NCI-H1417 (cell line): ENCODE measurements at regions not wholly inside any gene's neighbourhood (a gene's known extent, or its start where the extent isn't known, plus 50 kb on each side); places are given as distances from the start of the nearest gene placed in this dataset.
A peak's percentile ranks its signal among the peaks of the same experiment; 100 is the strongest.

Experiments
- DNase-seq, 3 experiments: peaks; one replicate each; lab custom pipeline; 2025; lab: John Stamatoyannopoulos, UW

- DNase-seq: peak in 2 of 3 experiments; percentile 19 to 69
Measured at GRCh38 chr1:222105393-222105737, 363.5 kb upstream of the DUSP10 start.

GRCh38 chr1:222104694-222105392 lies 363.0 kb upstream of the DUSP10 start:
- peak; percentile 19 to 77 (median 42) for DNase-seq

- no peak for DNase-seq
Measured at GRCh38 chr1:222104097-222104496, 362.2 kb upstream of the DUSP10 start.

GRCh38 chr1:222099746-222100145 lies 357.9 kb upstream of the DUSP10 start:
- DNase-seq: no peak

GRCh38 chr1:222098404-222098803 lies 356.5 kb upstream of the DUSP10 start:
- no peak for DNase-seq

- no peak for DNase-seq
Measured at GRCh38 chr1:222097588-222097987, 355.7 kb upstream of the DUSP10 start.

GRCh38 chr1:222096883-222097282 lies 355.0 kb upstream of the DUSP10 start:
- no peak for DNase-seq

- no peak for DNase-seq
Measured at GRCh38 chr1:222096476-222096772, 354.5 kb upstream of the DUSP10 start.

- DNase-seq: peak in 2 of 3 experiments; percentile 10 to 18
Measured at GRCh38 chr1:222095606-222096475, 354.0 kb upstream of the DUSP10 start.

GRCh38 chr1:222093518-222093917 lies 351.6 kb upstream of the DUSP10 start:
- DNase-seq: no peak

- DNase-seq: no peak
Measured at GRCh38 chr1:222090103-222090502, 348.2 kb upstream of the DUSP10 start.

- DNase-seq: no peak
Measured at GRCh38 chr1:222087221-222087920, 345.5 kb upstream of the DUSP10 start.

- no peak for DNase-seq
Measured at GRCh38 chr1:222084996-222085395, 343.1 kb upstream of the DUSP10 start.

- no peak for DNase-seq
Measured at GRCh38 chr1:222084048-222084447, 342.2 kb upstream of the DUSP10 start.

- no peak for DNase-seq
Measured at GRCh38 chr1:222081859-222082258, 340.0 kb upstream of the DUSP10 start.

- no peak for DNase-seq
Measured at GRCh38 chr1:222079566-222079965, 337.7 kb upstream of the DUSP10 start.

GRCh38 chr1:222077206-222077605 lies 335.3 kb upstream of the DUSP10 start:
- DNase-seq: no peak

GRCh38 chr1:222074317-222074716 lies 332.4 kb upstream of the DUSP10 start:
- DNase-seq: no peak

GRCh38 chr1:222073307-222073995 lies 331.6 kb upstream of the DUSP10 start:
- DNase-seq: no peak

- DNase-seq: peak in 1 of 3 experiments; percentile 39
Measured at GRCh38 chr1:222071387-222071786, 329.5 kb upstream of the DUSP10 start.

- no peak for DNase-seq
Measured at GRCh38 chr1:222068937-222069336, 327.0 kb upstream of the DUSP10 start.

GRCh38 chr1:222068101-222068500 lies 326.2 kb upstream of the DUSP10 start:
- no peak for DNase-seq
